MCF 10A (cell line): ENCODE measurements at regions not wholly inside any gene's neighbourhood (a gene's known extent, or its start where the extent isn't known, plus 50 kb on each side); places are given as distances from the start of the nearest gene placed in this dataset.

ENCODE experiments used
- BruUV-seq: library from RNA; stranded (reverse); fragments of 400-500 nt; replicated peaks from 2 replicates; lab custom pipeline; 2021; lab: Mats Ljungman, UMichigan
- CTCF ChIA-PET: fragments of 300-600 bp; sonication (Branson Sonifier 250); formaldehyde crosslinking; extraction: SDS; loops from one replicate; lab custom pipeline; 2021; ENCODE audit warnings: antibody characterized with exemption, inconsistent platforms; lab: Yijun Ruan, JAX
- POLR2A ChIA-PET: fragments of 300-600, 350-650 bp; sonication (Branson Sonifier 250); formaldehyde crosslinking; extraction: SDS; loops from one replicate; lab custom pipeline; 2020; ENCODE audit warnings: antibody characterized with exemption, inconsistent platforms; lab: Yijun Ruan, JAX
- DNase-seq: peaks from one replicate; pipeline ENCODE4 v3.0.0-alpha.2; 2018; ENCODE audit not compliant: unreplicated experiment
- H3K27ac Mint-ChIP-seq: one replicate; pipeline ENCODE4 v1.8.0; 2022; ENCODE audit warnings: mild to moderate bottlenecking, low read depth, mixed read lengths; ENCODE audit not compliant: unreplicated experiment
- H3K27me3 Mint-ChIP-seq: one replicate; pipeline ENCODE4 v1.8.0; 2022; ENCODE audit warnings: mixed read lengths; ENCODE audit not compliant: insufficient read depth, unreplicated experiment
- H3K36me3 Mint-ChIP-seq: one replicate; pipeline ENCODE4 v1.8.0; 2022; ENCODE audit warnings: mild to moderate bottlenecking, moderate library complexity, mixed read lengths; ENCODE audit not compliant: insufficient read depth, unreplicated experiment
- H3K4me1 Mint-ChIP-seq: one replicate; pipeline ENCODE4 v1.8.0; 2022; ENCODE audit warnings: mixed read lengths; ENCODE audit not compliant: insufficient read depth, unreplicated experiment
- H3K4me3 Mint-ChIP-seq: one replicate; pipeline ENCODE4 v1.8.0; 2022; ENCODE audit warnings: mild to moderate bottlenecking, moderate library complexity, mixed read lengths; ENCODE audit not compliant: unreplicated experiment
- H3K9me3 Mint-ChIP-seq: one replicate; pipeline ENCODE4 v1.8.0; 2022; ENCODE audit warnings: mixed read lengths; ENCODE audit not compliant: unreplicated experiment
- intact Hi-C: fragments of 100-400 bp; cut with micrococcal nuclease; formaldehyde crosslinking; loops from 2 replicates; pipeline ENCODE4 v1.14.1; 2022
- TF ChIP-seq, protein P1 (sequence below): fragments of 200-600 bp; IDR thresholded peaks from one replicate; pipeline ENCODE4 v1.8.0; 2022; ENCODE audit warnings: antibody characterized with exemption, mild to moderate bottlenecking; ENCODE audit not compliant: unreplicated experiment

DNA sequence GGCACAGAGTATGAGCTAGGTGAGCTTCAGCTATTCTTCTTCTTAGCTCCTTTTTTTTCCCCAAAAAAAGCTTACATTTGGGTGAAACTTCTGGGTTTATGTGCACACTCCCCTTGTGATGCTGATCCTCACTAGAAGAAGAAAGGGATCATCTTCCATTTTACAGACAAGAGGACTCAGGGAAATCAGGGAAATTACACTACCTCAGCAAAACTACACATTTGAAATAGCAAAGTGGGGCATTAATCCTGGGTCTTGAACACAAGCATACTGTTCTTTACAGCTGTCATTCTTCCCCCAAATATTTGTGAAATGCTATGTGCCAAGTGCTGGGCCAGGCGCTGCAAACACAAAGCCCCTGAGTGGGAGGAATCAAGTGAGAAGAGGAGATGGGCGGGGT, 68.6 kb upstream of the NFIL3 start:
- ChIA-PET CTCF (interaction anchor here (0.6 to 0.9 kb wide), 3 partner anchors 13 to 300 kb away, joined by 3 to 4 read pairs (median 3); no protein-coding TSS in a partner anchor), POLR2A (interaction anchor here (0.6 kb wide), 1 partner anchor 468 kb away, joined by 3 read pairs; no protein-coding TSS in a partner anchor)
- DNase-seq = no peak
- intact Hi-C loops = no loop called here
- H3K4me1 Mint-ChIP-seq = no peaks in the 10 kb centered on the region
- H3K9me3 Mint-ChIP-seq = no peaks in the 10 kb centered on the region
- H3K27ac Mint-ChIP-seq = no peak overlapping the region
- no peaks in the 10 kb centered on the region for H3K36me3 Mint-ChIP-seq
- BruUV-seq = no TSS peak
- no peak overlapping the region for H3K4me3 Mint-ChIP-seq
- no peaks in the 10 kb centered on the region for H3K27me3 Mint-ChIP-seq
- TF ChIP-seq, protein P1, sequence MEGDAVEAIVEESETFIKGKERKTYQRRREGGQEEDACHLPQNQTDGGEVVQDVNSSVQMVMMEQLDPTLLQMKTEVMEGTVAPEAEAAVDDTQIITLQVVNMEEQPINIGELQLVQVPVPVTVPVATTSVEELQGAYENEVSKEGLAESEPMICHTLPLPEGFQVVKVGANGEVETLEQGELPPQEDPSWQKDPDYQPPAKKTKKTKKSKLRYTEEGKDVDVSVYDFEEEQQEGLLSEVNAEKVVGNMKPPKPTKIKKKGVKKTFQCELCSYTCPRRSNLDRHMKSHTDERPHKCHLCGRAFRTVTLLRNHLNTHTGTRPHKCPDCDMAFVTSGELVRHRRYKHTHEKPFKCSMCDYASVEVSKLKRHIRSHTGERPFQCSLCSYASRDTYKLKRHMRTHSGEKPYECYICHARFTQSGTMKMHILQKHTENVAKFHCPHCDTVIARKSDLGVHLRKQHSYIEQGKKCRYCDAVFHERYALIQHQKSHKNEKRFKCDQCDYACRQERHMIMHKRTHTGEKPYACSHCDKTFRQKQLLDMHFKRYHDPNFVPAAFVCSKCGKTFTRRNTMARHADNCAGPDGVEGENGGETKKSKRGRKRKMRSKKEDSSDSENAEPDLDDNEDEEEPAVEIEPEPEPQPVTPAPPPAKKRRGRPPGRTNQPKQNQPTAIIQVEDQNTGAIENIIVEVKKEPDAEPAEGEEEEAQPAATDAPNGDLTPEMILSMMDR = no peak

DNA sequence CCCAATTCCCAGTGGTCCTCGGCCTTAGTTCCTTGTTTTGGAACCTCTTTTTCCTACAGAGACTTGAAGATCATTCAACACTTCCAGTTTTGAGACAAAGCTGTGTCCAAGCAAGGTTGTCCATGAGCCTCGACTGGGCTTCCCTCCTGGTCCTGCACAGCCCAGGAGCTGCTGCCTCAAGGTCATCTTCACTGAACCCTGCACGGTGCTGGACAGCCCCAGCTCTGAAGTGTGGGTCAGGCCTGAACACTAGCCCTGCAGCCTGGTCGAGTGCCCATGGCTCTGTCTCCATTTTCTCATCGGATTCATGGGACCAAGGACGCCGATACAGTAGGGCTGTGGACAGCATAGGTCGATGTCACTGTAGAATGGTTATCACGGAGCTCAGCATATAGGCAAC, 68.0 kb upstream of the NFIL3 start:
- no TSS peak for BruUV-seq
- ChIA-PET CTCF (interaction anchor here (0.6 to 0.9 kb wide), 2 partner anchors 14 to 244 kb away, joined by 3 to 4 read pairs; no protein-coding TSS in a partner anchor), POLR2A (interaction anchor here (0.6 kb wide), 1 partner anchor 468 kb away, joined by 3 read pairs; no protein-coding TSS in a partner anchor)
- no peaks in the 10 kb centered on the region for H3K9me3 Mint-ChIP-seq
- no peaks in the 10 kb centered on the region for H3K36me3 Mint-ChIP-seq
- DNase-seq = no peak
- no peak overlapping the region for H3K4me3 Mint-ChIP-seq
- TF ChIP-seq, protein P1 = no peak
- no peaks in the 10 kb centered on the region for H3K27me3 Mint-ChIP-seq
- H3K27ac Mint-ChIP-seq = no peak overlapping the region
- H3K4me1 Mint-ChIP-seq = no peaks in the 10 kb centered on the region
- intact Hi-C loops = no loop called here

- Mint-ChIP-seq H3K9me3 (no peaks in the 10 kb centered on the region), H3K27ac (no peak overlapping the region), H3K4me3 (no peak overlapping the region), H3K27me3 (no peaks in the 10 kb centered on the region), H3K4me1 (no peaks in the 10 kb centered on the region), H3K36me3 (no peaks in the 10 kb centered on the region)
- TF ChIP-seq, protein P1 = no peak
- CTCF ChIA-PET = interaction anchor here (0.6 to 1.2 kb wide), 2 partner anchors 38 to 47 kb away, joined by 3 read pairs; no protein-coding TSS in a partner anchor
- no TSS peak for BruUV-seq
- POLR2A ChIA-PET = no interaction called here
- intact Hi-C loops = no loop called here
- no peak for DNase-seq
Observed at GRCh38 chr9:91489361-91489899, 65.8 kb upstream of the NFIL3 start.

GRCh38 chr9:91488341-91488740, 64.7 kb upstream of the NFIL3 start:
- DNase-seq = no peak
- BruUV-seq = no TSS peak
- TF ChIP-seq, protein P1 = no peak
- ChIA-PET CTCF (interaction anchor here (1.2 kb wide), 1 partner anchor 40 kb away, joined by 3 read pairs; no protein-coding TSS in a partner anchor), POLR2A (no interaction called here)
- Mint-ChIP-seq H3K36me3 (no peaks in the 10 kb centered on the region), H3K4me1 (no peaks in the 10 kb centered on the region), H3K4me3 (no peak overlapping the region), H3K27me3 (no peaks in the 10 kb centered on the region), H3K27ac (no peak overlapping the region), H3K9me3 (no peaks in the 10 kb centered on the region)
- intact Hi-C loops = no loop called here
